GM19238 (cell line): ENCODE measurements at regions not wholly inside any gene's neighbourhood (a gene's known extent, or its start where the extent isn't known, plus 50 kb on each side); places are given as distances from the start of the nearest gene placed in this dataset.

Experiments used
- DNase-seq: peaks from one replicate; pipeline ENCODE4 v3.0.0; 2011; ENCODE audit warnings: low spot score; ENCODE audit not compliant: insufficient read length

DNA sequence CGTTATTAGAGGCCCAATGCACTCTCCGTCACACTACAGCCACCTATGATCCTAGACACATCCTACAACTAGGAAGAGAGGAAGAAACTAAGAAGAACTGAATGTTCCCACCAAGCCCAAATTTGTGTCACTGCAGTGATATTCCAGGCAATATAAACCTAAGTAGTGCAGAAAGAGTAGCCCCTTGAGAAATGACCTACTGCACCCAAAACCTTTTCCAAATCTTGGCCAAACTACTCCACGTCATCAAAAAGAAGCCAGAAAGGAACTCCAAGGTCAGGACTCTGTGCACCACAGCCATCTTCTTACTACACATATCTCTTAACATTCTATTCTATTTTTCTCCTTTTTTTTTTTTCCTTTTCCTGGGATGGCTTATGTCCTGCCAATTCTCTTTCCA is 60.2 kb downstream of the ADAMTS1 start:
- DNase-seq, result no peak

- DNase-seq, result no peak
Observed at GRCh38 chr21:26783466-26784195, 61.6 kb downstream of the ADAMTS1 start.

DNA sequence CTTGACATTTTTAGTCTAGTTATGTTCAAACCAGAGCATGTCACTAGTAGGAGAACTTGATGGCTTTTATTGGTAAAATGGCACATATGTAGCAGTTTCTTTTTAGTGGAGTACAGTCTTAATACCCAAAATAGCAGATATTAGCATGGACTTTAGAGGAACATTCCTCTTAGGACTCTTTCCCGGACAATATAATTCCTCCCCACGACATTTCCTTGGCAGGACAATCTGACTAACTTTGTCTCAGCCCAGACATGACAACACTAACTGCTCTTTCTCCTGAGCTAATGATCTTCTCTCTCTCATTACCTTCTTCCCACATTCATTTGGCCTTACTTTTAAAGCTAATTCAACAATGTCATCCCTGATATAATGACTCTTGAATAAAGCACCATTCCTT is 62.5 kb downstream of the ADAMTS1 start:
- DNase-seq, result no peak

GRCh38 chr21:26782331-26782730 is 62.9 kb downstream of the ADAMTS1 start:
- no peak for DNase-seq

DNA sequence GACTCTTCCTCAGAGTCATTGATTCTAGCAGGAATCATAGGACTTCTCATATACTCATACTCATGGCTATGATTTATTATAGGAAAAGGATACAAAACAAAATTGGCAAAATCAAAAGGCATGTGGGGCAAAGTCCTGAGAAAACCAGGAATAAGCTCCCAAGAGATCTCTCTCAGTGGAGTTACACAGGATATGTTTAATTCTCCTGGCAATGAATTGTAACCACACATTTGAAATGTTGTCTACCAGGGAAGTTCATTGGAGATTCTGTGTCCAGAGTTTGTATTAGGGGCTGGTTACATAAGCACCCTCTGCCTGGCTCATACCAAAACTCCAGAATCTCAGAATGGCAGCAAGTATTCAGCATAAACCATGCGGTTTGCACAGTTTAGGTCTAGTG is 63.9 kb downstream of the ADAMTS1 start:
- DNase-seq, result no peak

DNA sequence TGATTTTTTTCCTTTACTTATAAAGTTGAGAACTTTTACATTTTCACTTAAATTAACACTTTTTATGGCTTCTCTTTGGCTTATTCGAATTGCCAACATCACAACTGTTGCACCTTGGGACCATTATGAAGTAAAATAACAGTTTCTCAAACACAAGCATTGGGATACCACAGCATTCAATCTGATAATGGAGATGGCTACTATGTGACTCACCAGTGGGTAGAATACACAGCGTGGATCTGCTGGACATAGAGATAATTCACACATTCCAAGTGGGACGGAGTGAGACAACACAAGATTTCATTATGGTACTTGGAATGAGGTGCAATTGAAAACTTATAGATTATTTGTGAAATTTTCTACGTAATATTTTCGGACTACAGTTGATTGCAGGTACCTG is 68.0 kb downstream of the ADAMTS1 start:
- no peak for DNase-seq

- no peak for DNase-seq
Observed at GRCh38 chr21:26776310-26777021, 68.7 kb downstream of the ADAMTS1 start.

DNA sequence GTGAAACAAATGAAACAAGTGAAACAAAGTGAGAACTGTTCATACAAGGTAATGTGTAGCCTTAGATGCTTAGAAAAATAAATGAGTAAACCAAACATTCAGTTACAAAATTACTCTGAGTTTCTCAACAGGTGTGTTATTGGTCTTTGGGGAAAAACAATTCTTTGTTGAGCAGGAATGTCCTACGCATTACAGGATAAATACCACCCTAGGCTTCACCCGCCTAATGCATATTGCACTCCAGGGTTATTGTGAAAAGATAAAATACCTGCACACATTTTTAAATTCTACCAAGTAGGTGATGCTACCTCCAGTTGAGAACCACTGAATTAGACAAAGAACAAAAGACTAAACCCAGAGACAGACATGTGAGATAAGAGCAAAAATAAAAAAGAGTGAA is 72.2 kb downstream of the ADAMTS1 start:
- no peak for DNase-seq

GRCh38 chr21:26769613-26770188 is 75.5 kb downstream of the ADAMTS1 start:
- DNase-seq, result no peak

- no peak for DNase-seq
Observed at GRCh38 chr21:26766826-26767325, 78.3 kb downstream of the ADAMTS1 start.

GRCh38 chr21:26761174-26761915 is 83.9 kb downstream of the ADAMTS1 start:
- DNase-seq, result no peak

- no peak for DNase-seq
Observed at GRCh38 chr21:26759731-26760130, 85.5 kb downstream of the ADAMTS1 start.

GRCh38 chr21:26758083-26758880 is 86.9 kb downstream of the ADAMTS1 start:
- no peak for DNase-seq

GRCh38 chr21:26756491-26757159 is 88.6 kb downstream of the ADAMTS1 start:
- DNase-seq, result no peak

DNA sequence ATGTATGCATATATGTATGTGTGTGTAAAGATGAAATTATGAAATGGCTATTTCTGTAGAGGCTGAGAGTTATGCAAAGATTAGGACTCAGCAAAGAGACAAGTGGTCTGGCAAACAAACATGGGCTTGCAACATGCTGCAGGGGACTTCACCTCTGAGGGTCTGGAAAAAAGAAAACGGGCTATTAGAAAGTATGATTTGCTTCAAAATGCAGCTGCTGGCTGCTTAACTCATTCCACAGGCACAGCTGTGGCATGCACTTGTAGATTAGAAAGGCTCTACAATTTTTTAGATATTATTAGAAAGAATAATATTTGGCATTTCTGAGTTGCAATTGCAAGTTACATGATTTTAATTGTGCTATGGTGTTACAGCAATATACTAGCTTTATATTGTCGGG is 90.4 kb downstream of the ADAMTS1 start:
- no peak for DNase-seq

DNA sequence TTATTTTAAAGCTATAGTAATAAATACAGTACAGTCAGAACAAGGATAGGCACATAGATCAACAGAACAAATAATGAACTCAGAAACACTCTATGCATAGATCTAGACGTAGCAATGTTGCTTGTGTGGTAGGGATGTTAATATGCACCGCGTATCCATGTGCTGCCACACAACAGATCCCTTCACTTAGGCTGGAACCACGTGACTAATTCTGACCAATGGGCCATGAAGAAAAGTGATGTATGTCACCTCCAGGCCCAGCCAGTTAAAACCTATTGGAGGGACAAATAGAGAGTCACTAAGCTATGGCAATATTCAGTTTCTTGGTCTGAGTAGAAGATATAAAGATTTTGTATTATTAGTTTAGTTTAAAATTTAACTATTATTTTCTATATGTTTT is 91.4 kb downstream of the ADAMTS1 start:
- no peak for DNase-seq

DNA sequence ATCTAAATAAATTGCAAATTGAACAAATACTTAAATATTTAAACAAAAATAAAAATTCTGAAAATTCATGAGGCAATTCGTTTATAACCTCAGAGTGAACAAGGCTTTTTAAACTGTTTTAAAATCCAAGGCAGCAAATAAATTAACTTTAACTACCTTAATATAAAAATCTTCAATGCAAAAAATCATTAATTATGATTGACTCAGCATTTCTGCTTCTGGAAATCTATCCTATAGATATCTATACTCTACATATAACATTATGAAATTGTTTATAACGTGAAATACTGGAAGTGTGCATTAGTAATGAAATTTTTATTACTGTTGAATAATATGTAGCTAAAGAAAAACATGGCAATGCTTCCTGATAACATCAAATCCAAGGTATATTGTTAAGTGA is 92.4 kb downstream of the ADAMTS1 start:
- no peak for DNase-seq

DNA sequence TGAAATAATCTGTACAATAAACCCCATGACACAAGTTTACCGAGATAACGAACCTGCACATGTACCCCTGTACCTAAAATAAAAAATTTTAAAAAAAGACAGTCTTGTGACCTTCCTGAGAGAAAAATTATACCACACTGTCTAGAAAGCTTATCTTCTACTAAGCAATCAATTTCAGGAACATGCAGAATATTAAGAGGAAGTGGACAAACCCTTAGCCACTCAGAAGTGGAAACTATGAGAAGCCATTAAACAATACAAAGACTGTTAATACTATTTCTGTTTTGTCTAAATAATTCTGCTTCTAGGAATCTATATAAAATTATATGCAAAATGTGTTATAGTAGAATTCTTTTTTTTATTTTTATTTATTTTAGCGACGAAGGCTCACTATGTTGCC is 93.9 kb downstream of the ADAMTS1 start:
- DNase-seq, result no peak

DNA sequence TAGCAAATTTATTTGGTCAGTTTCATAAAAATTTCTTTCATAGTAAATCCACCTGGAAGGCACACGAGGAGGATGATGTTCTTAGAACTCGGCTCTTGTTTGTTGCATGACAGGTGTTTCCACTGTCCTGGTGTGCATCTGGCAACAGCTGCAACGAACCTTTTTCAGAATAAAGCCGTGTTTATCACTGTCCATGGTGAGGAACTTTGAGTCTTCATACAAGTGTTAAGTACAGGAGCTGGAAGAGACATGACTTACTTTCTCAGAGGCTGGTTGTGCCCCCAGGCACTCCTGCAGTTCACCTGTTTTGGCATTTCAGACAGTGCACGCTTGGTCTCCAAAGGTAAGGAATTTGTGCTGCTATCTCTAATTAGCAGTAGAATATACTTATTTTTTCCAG is 97.1 kb downstream of the ADAMTS1 start:
- no peak for DNase-seq

GRCh38 chr21:26747216-26747615 is 98.0 kb downstream of the ADAMTS1 start:
- no peak for DNase-seq
